NCI-H446 (cell line): ENCODE measurements at regions not wholly inside any gene's neighbourhood (a gene's known extent, or its start where the extent isn't known, plus 50 kb on each side); places are given as distances from the start of the nearest gene placed in this dataset.
"Not testable (repeated sequence)": the region's sequence is repeated elsewhere in the genome, so short reads cannot be mapped to it uniquely, and the experiment has no call there.

ENCODE experiments used
- DNase-seq, 2 experiments: peaks; one replicate each; lab custom pipeline; 2025; lab: John Stamatoyannopoulos, UW

GRCh38 chr18:72995558-72995957, 127.8 kb upstream of the NETO1 start:
- no peak for DNase-seq

- no peak for DNase-seq
These were observed 125.5 kb upstream of the NETO1 start for GRCh38 chr18:72993250-72993649.

GRCh38 chr18:72991379-72991778, 123.6 kb upstream of the NETO1 start:
- no peak for DNase-seq

- not testable (repeated sequence) for DNase-seq
These were observed 119.8 kb upstream of the NETO1 start for GRCh38 chr18:72987570-72987969.

- no peak for DNase-seq
These were observed 118.3 kb upstream of the NETO1 start for GRCh38 chr18:72986103-72986502.

GRCh38 chr18:72985686-72986085, 117.9 kb upstream of the NETO1 start:
- DNase-seq: no peak

GRCh38 chr18:72984290-72984689, 116.5 kb upstream of the NETO1 start:
- DNase-seq: no peak

- no peak for DNase-seq
These were observed 106.1 kb upstream of the NETO1 start for GRCh38 chr18:72973841-72974240.

GRCh38 chr18:72965616-72966015, 97.8 kb upstream of the NETO1 start:
- DNase-seq: no peak

- DNase-seq: not testable (repeated sequence)
These were observed 90.4 kb upstream of the NETO1 start for GRCh38 chr18:72958195-72958594.

GRCh38 chr18:72948439-72948838, 80.7 kb upstream of the NETO1 start:
- no peak for DNase-seq

- no peak for DNase-seq
These were observed 75.0 kb upstream of the NETO1 start for GRCh38 chr18:72942766-72943165.

- DNase-seq: no peak
These were observed 73.2 kb upstream of the NETO1 start for GRCh38 chr18:72940986-72941385.

GRCh38 chr18:72940509-72940908, 72.7 kb upstream of the NETO1 start:
- DNase-seq: no peak

GRCh38 chr18:72935744-72936143, 68.0 kb upstream of the NETO1 start:
- no peak for DNase-seq

- no peak for DNase-seq
These were observed 55.1 kb upstream of the NETO1 start for GRCh38 chr18:72922895-72923294.
